WERI-Rb-1 (cell line): ENCODE measurements at regions not wholly inside any gene's neighbourhood (a gene's known extent, or its start where the extent isn't known, plus 50 kb on each side); places are given as distances from the start of the nearest gene placed in this dataset.

Experiments used
- DNase-seq: peaks from one replicate; pipeline ENCODE4 v3.0.0-alpha.2; 2020
- H3K27ac ChIP-seq: fragments of 250-450 bp; sonication (Bioruptor Pico); 2 replicates; pipeline ENCODE4 v1.5.1; 2020; ENCODE audit warnings: mild to moderate bottlenecking, moderate library complexity
- H3K27me3 ChIP-seq: fragments of 250-450 bp; sonication (Bioruptor Pico); 2 replicates; pipeline ENCODE4 v1.5.1; 2021; ENCODE audit warnings: mild to moderate bottlenecking, low read depth, moderate library complexity; ENCODE audit not compliant: insufficient read depth, severe bottlenecking
- H3K36me3 ChIP-seq: fragments of 250-450 bp; sonication (Bioruptor Pico); 2 replicates; pipeline ENCODE4 v1.5.1; 2020; ENCODE audit warnings: mild to moderate bottlenecking, moderate library complexity
- H3K4me3 ChIP-seq: 2 replicates; pipeline ENCODE4 v1.5.1; 2011; ENCODE audit warnings: low read depth, mild to moderate bottlenecking, control low read depth, low read length
- H3K9me3 ChIP-seq: fragments of 250-450 bp; sonication (Bioruptor Pico); 2 replicates; pipeline ENCODE4 v1.5.1; 2021; ENCODE audit warnings: mild to moderate bottlenecking, moderate library complexity; ENCODE audit not compliant: severe bottlenecking
- CTCF ChIP-seq: IDR thresholded peaks from 2 replicates; pipeline ENCODE4 v1.5.1; 2011; ENCODE audit warnings: low read depth, mild to moderate bottlenecking, control low read depth, inconsistent platforms, low read length

DNA sequence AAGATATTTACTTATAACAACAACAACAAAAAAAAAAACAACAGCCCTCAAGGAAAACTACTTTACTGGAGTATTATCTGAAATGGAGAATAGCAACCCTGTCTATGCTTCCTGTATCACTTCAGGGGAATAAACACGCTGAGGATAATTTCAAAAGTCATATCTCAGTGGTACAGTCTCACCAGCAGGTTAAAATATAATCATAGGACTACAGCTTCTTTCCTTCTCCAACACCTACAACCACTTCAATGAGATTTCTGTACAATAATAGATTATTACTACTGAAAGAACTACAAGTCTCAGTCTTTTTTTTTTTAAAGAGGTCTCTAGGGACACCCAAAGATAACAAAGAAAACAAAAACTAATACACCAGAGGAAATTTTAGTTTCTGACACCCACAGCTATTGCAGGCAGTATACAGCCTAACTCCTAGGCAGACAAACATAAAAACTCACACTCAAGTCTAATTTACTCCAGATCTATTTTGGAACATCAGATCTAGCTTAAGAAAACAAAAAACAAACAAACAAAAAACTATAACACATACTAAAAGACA is 268.2 kb downstream of the BCHE start:
- no peak for TF ChIP-seq CTCF
- Histone ChIP-seq H3K9me3 (no peaks in the 10 kb centered on the region), H3K4me3 (no peak overlapping the region), H3K27me3 (no peaks in the 10 kb centered on the region), H3K27ac (no peak overlapping the region), H3K36me3 (no peaks in the 10 kb centered on the region)
- DNase-seq: no peak

GRCh38 chr3:165555785-165556184 is 281.4 kb downstream of the BCHE start:
- DNase-seq: no peak
- no peak for TF ChIP-seq CTCF
- no peaks in the 10 kb centered on the region for H3K36me3 ChIP-seq
- no peaks in the 10 kb centered on the region for H3K9me3 ChIP-seq
- no peak overlapping the region for H3K27ac ChIP-seq
- no peak overlapping the region for H3K4me3 ChIP-seq
- no peaks in the 10 kb centered on the region for H3K27me3 ChIP-seq

DNA sequence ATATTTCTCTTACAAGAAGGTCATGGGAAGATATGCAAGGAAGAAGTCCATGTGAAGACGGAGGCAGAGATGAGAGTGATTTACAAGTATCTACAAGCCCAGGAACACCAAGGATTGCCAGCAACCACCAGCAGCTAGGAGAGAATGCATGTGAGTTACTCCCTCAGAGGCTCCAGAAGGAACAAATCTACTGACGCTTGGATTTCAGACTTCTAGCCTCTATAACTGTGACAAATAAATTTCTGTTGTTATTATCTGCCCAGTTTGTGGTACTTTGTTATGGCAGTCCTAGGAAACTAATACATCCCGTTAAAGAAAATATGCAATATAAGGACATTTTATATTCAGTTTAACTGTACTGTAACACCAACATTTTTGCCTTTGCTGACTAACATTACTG is 283.9 kb downstream of the BCHE start:
- no peak for TF ChIP-seq CTCF
- H3K27me3 ChIP-seq: no peaks in the 10 kb centered on the region

GRCh38 chr3:165549665-165550064 is 287.6 kb downstream of the BCHE start:
- TF ChIP-seq CTCF: no peak
- no peaks in the 10 kb centered on the region for H3K36me3 ChIP-seq
- H3K27me3 ChIP-seq: no peaks in the 10 kb centered on the region
- no peak for DNase-seq
- H3K27ac ChIP-seq: no peak overlapping the region
- no peaks in the 10 kb centered on the region for H3K9me3 ChIP-seq
- no peak overlapping the region for H3K4me3 ChIP-seq

More for the DNA sequence above, 283.9 kb downstream of the BCHE start:
- no peaks in the 10 kb centered on the region for H3K36me3 ChIP-seq
- no peak for DNase-seq
- no peak overlapping the region for H3K27ac ChIP-seq
- H3K4me3 ChIP-seq: no peak overlapping the region
- H3K9me3 ChIP-seq: no peaks in the 10 kb centered on the region

DNA sequence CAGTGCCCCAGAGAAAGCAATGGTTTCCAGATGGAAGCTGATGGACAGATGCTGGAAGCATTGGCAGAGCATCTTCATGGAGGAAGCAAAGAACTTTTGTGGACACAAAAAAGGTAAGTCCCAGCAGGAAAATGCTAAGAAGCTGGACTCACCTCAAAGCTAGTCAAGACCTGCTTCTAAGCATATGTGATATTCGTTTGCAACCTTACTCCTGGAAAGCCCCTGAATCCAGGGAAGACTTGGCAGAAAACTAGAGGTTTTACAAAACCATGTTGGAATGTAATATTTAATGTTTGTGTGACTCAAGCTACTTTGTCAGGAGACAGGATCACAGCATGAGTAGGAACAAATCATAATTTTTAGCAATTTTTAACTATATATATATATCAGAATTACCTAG is 288.2 kb downstream of the BCHE start:
- no peak overlapping the region for H3K27ac ChIP-seq
- DNase-seq: no peak
- H3K36me3 ChIP-seq: no peaks in the 10 kb centered on the region
- no peak overlapping the region for H3K4me3 ChIP-seq
- TF ChIP-seq CTCF: no peak
- no peaks in the 10 kb centered on the region for H3K27me3 ChIP-seq
- H3K9me3 ChIP-seq: no peaks in the 10 kb centered on the region

DNA sequence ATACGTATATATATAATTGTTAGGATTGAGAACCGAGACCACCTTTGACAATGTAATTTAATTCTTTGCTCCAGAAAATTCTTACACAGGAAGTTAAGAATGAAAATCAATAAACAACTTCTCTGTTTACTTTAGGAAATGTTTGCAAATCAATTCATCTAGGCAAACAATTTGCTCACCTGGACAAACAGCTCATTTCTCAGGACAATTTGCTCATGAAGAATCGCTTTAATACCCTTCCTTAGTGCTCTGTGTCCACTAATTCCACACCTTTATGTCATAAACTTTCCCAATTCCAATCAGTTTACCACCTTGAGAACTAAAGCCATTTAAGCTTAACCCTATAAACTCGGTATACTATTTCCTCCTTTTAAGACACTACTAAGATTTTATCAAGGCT is 292.2 kb downstream of the BCHE start:
- no peak for TF ChIP-seq CTCF
- Histone ChIP-seq H3K9me3 (no peaks in the 10 kb centered on the region), H3K27me3 (no peaks in the 10 kb centered on the region), H3K27ac (no peak overlapping the region), H3K36me3 (no peaks in the 10 kb centered on the region), H3K4me3 (no peak overlapping the region)
- no peak for DNase-seq
